AG10803 (cell line): ENCODE measurements at regions not wholly inside any gene's neighbourhood (a gene's known extent, or its start where the extent isn't known, plus 50 kb on each side); places are given as distances from the start of the nearest gene placed in this dataset.

Experiments
- DNase-seq: peaks from one replicate; pipeline ENCODE4 v3.0.0; 2010; ENCODE audit warnings: low read depth
- H3K4me3 ChIP-seq: 2 replicates; pipeline ENCODE4 v1.5.1; 2011; ENCODE audit warnings: mild to moderate bottlenecking, low read length, control low read depth
- CTCF ChIP-seq: conservative IDR thresholded peaks from 2 replicates; pipeline ENCODE4 v1.5.1; 2011; ENCODE audit warnings: mild to moderate bottlenecking, low read length, control low read depth, inconsistent platforms

GRCh38 chr4:67080046-67080557 is 465.2 kb downstream of the CENPC start:
- H3K4me3 ChIP-seq = no peak overlapping the region
- no peak for DNase-seq
- TF ChIP-seq CTCF = no peak

- H3K4me3 ChIP-seq = no peak overlapping the region
- no peak for DNase-seq
- no peak for TF ChIP-seq CTCF
These were observed 473.7 kb downstream of the CENPC start for GRCh38 chr4:67071641-67072040.

- TF ChIP-seq CTCF = no peak
- no peak for DNase-seq
These were observed 490.0 kb downstream of the CENPC start for GRCh38 chr4:67055319-67055718.

GRCh38 chr4:67054896-67055295 is 490.4 kb downstream of the CENPC start:
- no peak for TF ChIP-seq CTCF
- no peak for DNase-seq
- H3K4me3 ChIP-seq = no peak overlapping the region

More at GRCh38 chr4:67055319-67055718, 490.0 kb downstream of the CENPC start:
- H3K4me3 ChIP-seq = no peak overlapping the region

- H3K4me3 ChIP-seq = no peak overlapping the region
- TF ChIP-seq CTCF = no peak
- no peak for DNase-seq
These were observed 492.3 kb downstream of the CENPC start for GRCh38 chr4:67052814-67053675.

- no peak overlapping the region for H3K4me3 ChIP-seq
These were observed 494.1 kb downstream of the CENPC start for GRCh38 chr4:67051000-67051789.

More at GRCh38 chr4:67051000-67051789, 494.1 kb downstream of the CENPC start:
- DNase-seq = no peak
- TF ChIP-seq CTCF = no peak
